BJ (cell line): ENCODE measurements at regions not wholly inside any gene's neighbourhood (a gene's known extent, or its start where the extent isn't known, plus 50 kb on each side); places are given as distances from the start of the nearest gene placed in this dataset.
"Not testable (repeated sequence)": the region's sequence is repeated elsewhere in the genome, so short reads cannot be mapped to it uniquely, and the experiment has no call there.

Experiments
- CTCF ChIA-PET: fragments of 350-600 bp; formaldehyde crosslinking; extraction: SDS; loops from one replicate; lab custom pipeline; 2021; ENCODE audit warnings: antibody characterized with exemption, inconsistent platforms; lab: Yijun Ruan, JAX
- POLR2A ChIA-PET: fragments of 300-600 bp; sonication (Branson Sonifier 250); formaldehyde crosslinking; extraction: SDS; loops from one replicate; lab custom pipeline; 2021; ENCODE audit warnings: antibody characterized with exemption; lab: Charles Lee
- DNase-seq: peaks from one replicate; pipeline ENCODE4 v3.0.0-alpha.2; 2011; ENCODE audit warnings: low read depth
- H3K27me3 ChIP-seq: 2 replicates; pipeline ENCODE4 v1.6.0; 2011; ENCODE audit warnings: low read length; ENCODE audit not compliant: control insufficient read depth, insufficient read depth
- H3K36me3 ChIP-seq: 2 replicates; pipeline ENCODE4 v1.5.1; 2011; ENCODE audit warnings: low read length; ENCODE audit not compliant: control insufficient read depth, insufficient read depth
- H3K4me3 ChIP-seq: 2 replicates; pipeline ENCODE4 v1.5.1; 2011; ENCODE audit warnings: low read depth, mild to moderate bottlenecking, control low read depth, low read length
- CTCF ChIP-seq: IDR thresholded peaks from 2 replicates; pipeline ENCODE4 v1.5.1; 2011; ENCODE audit warnings: low read depth, mild to moderate bottlenecking, control low read depth, inconsistent platforms, low read length, moderate library complexity; ENCODE audit not compliant: insufficient read depth

GRCh38 chr2:234861841-234862735 lies 89.7 kb upstream of the SH3BP4 start:
- no peak for DNase-seq
- Histone ChIP-seq H3K27me3 (no peaks in the 10 kb centered on the region), H3K36me3 (no peaks in the 10 kb centered on the region), H3K4me3 (no peak overlapping the region)
- ChIA-PET POLR2A (interaction anchor here (0.6 kb wide), 1 partner anchor 99 kb away, joined by 3 read pairs; no protein-coding TSS in a partner anchor), CTCF (interaction anchor here (0.8 to 1.2 kb wide), 2 partner anchors 18 to 64 kb away, joined by 3 to 4 read pairs; no protein-coding TSS in a partner anchor)
- TF ChIP-seq CTCF = no peak

GRCh38 chr2:234859330-234859872 lies 92.4 kb upstream of the SH3BP4 start:
- H3K27me3 ChIP-seq, H3K4me3 ChIP-seq, CTCF ChIA-PET, POLR2A ChIA-PET, DNase-seq, H3K36me3 ChIP-seq: not testable (repeated sequence)

- POLR2A ChIA-PET = no interaction called here
- no peaks in the 10 kb centered on the region for H3K36me3 ChIP-seq
- H3K4me3 ChIP-seq = no peak overlapping the region
- TF ChIP-seq CTCF = no peak
- H3K27me3 ChIP-seq = no peaks in the 10 kb centered on the region
- CTCF ChIA-PET = interaction anchor here (0.9 kb wide), 1 partner anchor 13 kb away, joined by 4 read pairs; no protein-coding TSS in a partner anchor
- no peak for DNase-seq
Observed at GRCh38 chr2:234858790-234859329, 93.0 kb upstream of the SH3BP4 start.

- Histone ChIP-seq H3K4me3 (no peak overlapping the region), H3K27me3 (no peaks in the 10 kb centered on the region), H3K36me3 (no peaks in the 10 kb centered on the region)
- ChIA-PET CTCF (interaction anchor here (0.9 kb wide), 1 partner anchor 12 kb away, joined by 4 read pairs; no protein-coding TSS in a partner anchor), POLR2A (no interaction called here)
- no peak for TF ChIP-seq CTCF
- no peak for DNase-seq
Observed at GRCh38 chr2:234858145-234858544, 93.7 kb upstream of the SH3BP4 start.

GRCh38 chr2:234853729-234854128 lies 98.1 kb upstream of the SH3BP4 start:
- no peak overlapping the region for H3K4me3 ChIP-seq
- no peaks in the 10 kb centered on the region for H3K36me3 ChIP-seq
- CTCF ChIA-PET = no interaction called here
- TF ChIP-seq CTCF = no peak
- DNase-seq = no peak
- POLR2A ChIA-PET = no interaction called here
- H3K27me3 ChIP-seq = no peaks in the 10 kb centered on the region; the same call in 1 of the 2 replicates
